Immature natural killer cell (primary cell): ENCODE measurements at regions not wholly inside any gene's neighbourhood (a gene's known extent, or its start where the extent isn't known, plus 50 kb on each side); places are given as distances from the start of the nearest gene placed in this dataset.
A peak's percentile ranks its signal among the peaks of the same experiment; 100 is the strongest.
"Not testable (repeated sequence)": the region's sequence is repeated elsewhere in the genome, so short reads cannot be mapped to it uniquely, and the experiment has no call there.

Source experiments
- DNase-seq, 3 donors: peaks; one replicate each; pipeline ENCODE4 v3.0.0; 2022; ENCODE audit warnings: mixed read lengths in 1 of 3
- H3K27ac Mint-ChIP-seq, 6 donors: one replicate each; pipeline ENCODE4 v1.8.0; 2020; ENCODE audit warnings: mixed read lengths in 6 of 6, mild to moderate bottlenecking in 5 of 6, inconsistent platforms in 4 of 6, moderate library complexity in 3 of 6
- H3K27me3 Mint-ChIP-seq, 3 donors: one replicate each; pipeline ENCODE4 v1.8.0; 2020 to 2021; ENCODE audit warnings: low read depth in 3 of 3, mild to moderate bottlenecking in 3 of 3, mixed read lengths in 3 of 3, moderate library complexity in 3 of 3, inconsistent platforms in 1 of 3
- H3K36me3 Mint-ChIP-seq, 3 donors: one replicate each; pipeline ENCODE4 v1.8.0; 2020; ENCODE audit warnings: mixed read lengths in 3 of 3, inconsistent platforms in 2 of 3, mild to moderate bottlenecking in 2 of 3
- H3K4me1 Mint-ChIP-seq, 2 donors: one replicate each; pipeline ENCODE4 v1.8.0; 2020; ENCODE audit warnings: inconsistent platforms in 2 of 2, mild to moderate bottlenecking in 2 of 2, mixed read lengths in 2 of 2, moderate library complexity in 1 of 2
- H3K4me3 Mint-ChIP-seq, 5 donors: one replicate each; pipeline ENCODE4 v1.8.0; 2020; ENCODE audit warnings: mild to moderate bottlenecking in 5 of 5, mixed read lengths in 5 of 5, inconsistent platforms in 3 of 5, moderate library complexity in 3 of 5
- H3K9me3 Mint-ChIP-seq, 6 donors: one replicate each; pipeline ENCODE4 v1.8.0; 2020; ENCODE audit warnings: mild to moderate bottlenecking in 6 of 6, mixed read lengths in 6 of 6, inconsistent platforms in 4 of 6, moderate library complexity in 3 of 6

- H3K27me3 Mint-ChIP-seq = peaks cover 0 to 5% (median 3%) of the 10 kb centered on the region in 3 donors
- no peak overlapping the region for H3K27ac Mint-ChIP-seq
- H3K36me3 Mint-ChIP-seq = no peaks in the 10 kb centered on the region
- H3K9me3 Mint-ChIP-seq = no peaks in the 10 kb centered on the region
- DNase-seq = no peak
- no peak overlapping the region for H3K4me3 Mint-ChIP-seq
- peaks cover 19 to 20% of the 10 kb centered on the region in 2 donors for H3K4me1 Mint-ChIP-seq
Observed at GRCh38 chr22:25409240-25409639, 155.2 kb upstream of the GRK3 start.

GRCh38 chr22:25410849-25411248, 153.6 kb upstream of the GRK3 start:
- Mint-ChIP-seq H3K4me1 (peaks cover 15 to 17% of the 10 kb centered on the region in 2 donors), H3K36me3 (no peaks in the 10 kb centered on the region), H3K27ac (peak overlapping the region; percentile 68 to 93 (median 82)), H3K27me3 (peaks cover 0 to 4% (median 3%) of the 10 kb centered on the region in 3 donors), H3K4me3 (peak overlapping the region; percentile 69 to 82 (median 79)), H3K9me3 (no peaks in the 10 kb centered on the region)
- no peak for DNase-seq

- H3K9me3 Mint-ChIP-seq = no peaks in the 10 kb centered on the region
- H3K27me3 Mint-ChIP-seq = peaks cover 0 to 10% (median 3%) of the 10 kb centered on the region in 3 donors
- no peak for DNase-seq
- no peak overlapping the region for H3K4me3 Mint-ChIP-seq
- no peaks in the 10 kb centered on the region for H3K36me3 Mint-ChIP-seq
- no peak overlapping the region for H3K27ac Mint-ChIP-seq
- peaks cover 7 to 8% of the 10 kb centered on the region in 2 donors for H3K4me1 Mint-ChIP-seq
Observed at GRCh38 chr22:25413620-25414019, 150.9 kb upstream of the GRK3 start.

GRCh38 chr22:25415731-25416130, 148.7 kb upstream of the GRK3 start:
- Mint-ChIP-seq H3K27me3 (peaks cover 3 to 25% (median 11%) of the 10 kb centered on the region in 3 donors), H3K4me1 (peaks cover 15 to 18% of the 10 kb centered on the region in 2 donors)
- H3K27ac Mint-ChIP-seq, H3K36me3 Mint-ChIP-seq, DNase-seq, H3K4me3 Mint-ChIP-seq, H3K9me3 Mint-ChIP-seq: not testable (repeated sequence)

- Mint-ChIP-seq H3K4me1 (peaks cover 15 to 21% of the 10 kb centered on the region in 2 donors), H3K27me3 (peaks cover 2 to 33% (median 16%) of the 10 kb centered on the region in 3 donors)
- H3K27ac Mint-ChIP-seq, H3K4me3 Mint-ChIP-seq, H3K9me3 Mint-ChIP-seq, DNase-seq, H3K36me3 Mint-ChIP-seq: not testable (repeated sequence)
Observed at GRCh38 chr22:25417826-25418225, 146.6 kb upstream of the GRK3 start.

GRCh38 chr22:25419247-25420113, 145.0 kb upstream of the GRK3 start:
- H3K27ac Mint-ChIP-seq = no peak overlapping the region
- peaks cover 0 to 9% (median 0%) of the 10 kb centered on the region in 3 donors for H3K36me3 Mint-ChIP-seq
- H3K9me3 Mint-ChIP-seq = peaks cover 0 to 2% (median 0%) of the 10 kb centered on the region in 6 donors
- peaks cover 12 to 39% (median 16%) of the 10 kb centered on the region in 3 donors for H3K27me3 Mint-ChIP-seq
- peaks cover 15 to 21% of the 10 kb centered on the region in 2 donors for H3K4me1 Mint-ChIP-seq
- H3K4me3 Mint-ChIP-seq = peak overlapping the region in 3 of 5 donors; percentile 34 to 70 (median 61)
- no peak for DNase-seq

- H3K36me3 Mint-ChIP-seq, H3K27ac Mint-ChIP-seq: not testable (repeated sequence)
- H3K4me3 Mint-ChIP-seq = peak overlapping the region in 3 of 5 donors; percentile 34 to 70 (median 61)
Observed at GRCh38 chr22:25420114-25420441, 144.4 kb upstream of the GRK3 start.

GRCh38 chr22:25420471-25420924, 144.0 kb upstream of the GRK3 start:
- no peak for DNase-seq
- Mint-ChIP-seq H3K27ac (no peak overlapping the region), H3K27me3 (peaks cover 12 to 39% (median 16%) of the 10 kb centered on the region in 3 donors), H3K9me3 (peaks cover 0 to 2% (median 0%) of the 10 kb centered on the region in 6 donors), H3K4me1 (peaks cover 15 to 21% of the 10 kb centered on the region in 2 donors), H3K4me3 (no peak overlapping the region), H3K36me3 (peaks cover 0 to 9% (median 0%) of the 10 kb centered on the region in 3 donors)

More at GRCh38 chr22:25420114-25420441, 144.4 kb upstream of the GRK3 start:
- Mint-ChIP-seq H3K27me3 (peaks cover 12 to 39% (median 16%) of the 10 kb centered on the region in 3 donors), H3K4me1 (peaks cover 15 to 21% of the 10 kb centered on the region in 2 donors)
- not testable (repeated sequence) for DNase-seq, H3K9me3 Mint-ChIP-seq

GRCh38 chr22:25420925-25421904, 143.3 kb upstream of the GRK3 start:
- H3K4me1 Mint-ChIP-seq = peaks cover 15 to 21% of the 10 kb centered on the region in 2 donors
- peaks cover 0 to 2% (median 0%) of the 10 kb centered on the region in 6 donors for H3K9me3 Mint-ChIP-seq
- peaks cover 12 to 39% (median 16%) of the 10 kb centered on the region in 3 donors for H3K27me3 Mint-ChIP-seq
- H3K4me3 Mint-ChIP-seq = peak overlapping the region; percentile 5 to 76 (median 58)
- DNase-seq = no peak
- H3K27ac Mint-ChIP-seq = no peak overlapping the region
- H3K36me3 Mint-ChIP-seq = peaks cover 0 to 9% (median 0%) of the 10 kb centered on the region in 3 donors

- not testable (repeated sequence) for H3K4me1 Mint-ChIP-seq, H3K4me3 Mint-ChIP-seq, H3K36me3 Mint-ChIP-seq, H3K27ac Mint-ChIP-seq, DNase-seq, H3K9me3 Mint-ChIP-seq
- H3K27me3 Mint-ChIP-seq = peaks cover 5 to 15% (median 10%) of the 10 kb centered on the region in 3 donors
Observed at GRCh38 chr22:25426530-25427308, 137.8 kb upstream of the GRK3 start.

- not testable (repeated sequence) for H3K4me3 Mint-ChIP-seq, H3K27me3 Mint-ChIP-seq, H3K9me3 Mint-ChIP-seq, H3K27ac Mint-ChIP-seq, H3K4me1 Mint-ChIP-seq, H3K36me3 Mint-ChIP-seq, DNase-seq
Observed at GRCh38 chr22:25431637-25432342, 132.7 kb upstream of the GRK3 start.

- H3K4me1 Mint-ChIP-seq, H3K36me3 Mint-ChIP-seq, H3K4me3 Mint-ChIP-seq, DNase-seq, H3K9me3 Mint-ChIP-seq, H3K27me3 Mint-ChIP-seq: not testable (repeated sequence)
- H3K27ac Mint-ChIP-seq = peak overlapping the region in 2 of 6 donors; percentile 3 to 20
Observed at GRCh38 chr22:25433381-25433970, 131.0 kb upstream of the GRK3 start.
